Esophagus muscularis mucosa (tissue), 4 donors: ENCODE measurements at regions not wholly inside any gene's neighbourhood (a gene's known extent, or its start where the extent isn't known, plus 50 kb on each side); places are given as distances from the start of the nearest gene placed in this dataset.

Source experiments
- EP300 ChIP-seq: sonication (generic); formaldehyde crosslinking; IDR thresholded peaks from one replicate; pipeline ENCODE4 v1.6.1; 2017; ENCODE audit warnings: antibody characterized with exemption
- POLR2AphosphoS5 ChIP-seq, 2 donors: sonication (generic); formaldehyde crosslinking; IDR thresholded peaks; one replicate each; pipeline ENCODE4 v1.6.1; 2017; ENCODE audit warnings: antibody characterized with exemption in 2 of 2
- TF ChIP-seq, protein P1 (sequence below), 3 experiments: fragments of 200-600 bp in 2 of 3; fragments of 450-650 bp in 1 of 3; sonication (generic) in 2 of 3; IDR thresholded peaks; one replicate each; pipeline ENCODE4 v1.5.1; 2017 to 2019; ENCODE audit warnings: antibody characterized with exemption in 3 of 3, mild to moderate bottlenecking in 2 of 3, moderate library complexity in 1 of 3

DNA sequence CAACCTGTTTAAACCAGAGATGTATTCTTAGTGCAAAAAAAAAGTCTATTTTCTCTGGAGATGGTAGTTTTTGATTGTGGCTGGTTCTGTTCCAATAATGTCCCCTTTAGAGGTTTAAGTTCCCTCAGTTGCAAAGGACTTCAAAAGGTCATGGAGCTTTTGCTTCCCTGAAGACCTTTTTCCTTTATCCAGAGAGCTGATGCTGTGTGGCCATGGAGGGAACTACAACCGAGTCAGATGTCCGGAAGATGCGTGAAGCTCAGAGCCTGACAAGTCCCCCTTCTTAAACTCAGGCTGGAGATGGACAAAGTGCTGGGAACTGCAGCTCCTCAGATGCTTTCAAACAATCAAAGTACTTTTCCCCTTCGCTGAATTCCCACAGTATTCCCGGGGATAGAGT lies 176.1 kb downstream of the TMEM18 start:
- TF ChIP-seq POLR2AphosphoS5 (IDR thresholded peaks at IDR 0.05), result no peak
- TF ChIP-seq EP300, result no peak
- TF ChIP-seq, protein P1, sequence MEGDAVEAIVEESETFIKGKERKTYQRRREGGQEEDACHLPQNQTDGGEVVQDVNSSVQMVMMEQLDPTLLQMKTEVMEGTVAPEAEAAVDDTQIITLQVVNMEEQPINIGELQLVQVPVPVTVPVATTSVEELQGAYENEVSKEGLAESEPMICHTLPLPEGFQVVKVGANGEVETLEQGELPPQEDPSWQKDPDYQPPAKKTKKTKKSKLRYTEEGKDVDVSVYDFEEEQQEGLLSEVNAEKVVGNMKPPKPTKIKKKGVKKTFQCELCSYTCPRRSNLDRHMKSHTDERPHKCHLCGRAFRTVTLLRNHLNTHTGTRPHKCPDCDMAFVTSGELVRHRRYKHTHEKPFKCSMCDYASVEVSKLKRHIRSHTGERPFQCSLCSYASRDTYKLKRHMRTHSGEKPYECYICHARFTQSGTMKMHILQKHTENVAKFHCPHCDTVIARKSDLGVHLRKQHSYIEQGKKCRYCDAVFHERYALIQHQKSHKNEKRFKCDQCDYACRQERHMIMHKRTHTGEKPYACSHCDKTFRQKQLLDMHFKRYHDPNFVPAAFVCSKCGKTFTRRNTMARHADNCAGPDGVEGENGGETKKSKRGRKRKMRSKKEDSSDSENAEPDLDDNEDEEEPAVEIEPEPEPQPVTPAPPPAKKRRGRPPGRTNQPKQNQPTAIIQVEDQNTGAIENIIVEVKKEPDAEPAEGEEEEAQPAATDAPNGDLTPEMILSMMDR (IDR thresholded peaks at IDR 0.05), result no peak
